ENCODE measurements at regions not wholly inside any gene's neighbourhood (a gene's known extent, or its start where the extent isn't known, plus 50 kb on each side); places are given as distances from the start of the nearest gene placed in this dataset.
A peak's percentile ranks its signal among the peaks of the same experiment; 100 is the strongest.

GRCh38 chr2:45253151-45253550 is 243.9 kb upstream of the SIX2 start:
- H3K27me3 ChIP-seq: no peaks in the 10 kb centered on the region
- DNase-seq (ENCODE audit: low spot score in 2 of 2): no peak
- H3K9me3 ChIP-seq: no peaks in the 10 kb centered on the region
- H3K4me1 ChIP-seq: peaks cover 0 to 2% (median 0%) of the 10 kb centered on the region in 4 donors
- no peak overlapping the region for H3K4me3 ChIP-seq
- WGBS, 2 donors: 72 to 73% methylated on average over 3 of the region's 3 CpGs
- H3K36me3 ChIP-seq: no peaks in the 10 kb centered on the region
- no peak for TF ChIP-seq CTCF (IDR thresholded peaks at IDR 0.05)
- no peak for TF ChIP-seq EP300 (IDR thresholded peaks at IDR 0.05)
- no peak for TF ChIP-seq POLR2A (IDR thresholded peaks at IDR 0.05)
- no peak overlapping the region for H3K27ac ChIP-seq

GRCh38 chr2:45250176-45250575 is 240.9 kb upstream of the SIX2 start:
- Histone ChIP-seq H3K27me3 (no peaks in the 10 kb centered on the region), H3K4me3 (no peak overlapping the region), H3K9me3 (no peaks in the 10 kb centered on the region), H3K36me3 (no peaks in the 10 kb centered on the region), H3K4me1 (no peaks in the 10 kb centered on the region), H3K27ac (no peak overlapping the region)
- DNase-seq (ENCODE audit: low spot score in 2 of 2): no peak
- TF ChIP-seq POLR2A (IDR thresholded peaks at IDR 0.05) (no peak), CTCF (IDR thresholded peaks at IDR 0.05) (no peak), EP300 (IDR thresholded peaks at IDR 0.05) (no peak)

GRCh38 chr2:45248214-45248613 is 239.0 kb upstream of the SIX2 start:
- Histone ChIP-seq H3K27ac (no peak overlapping the region), H3K4me3 (no peak overlapping the region), H3K36me3 (no peaks in the 10 kb centered on the region), H3K4me1 (no peaks in the 10 kb centered on the region), H3K9me3 (no peaks in the 10 kb centered on the region), H3K27me3 (no peaks in the 10 kb centered on the region)
- DNase-seq (ENCODE audit: low spot score in 2 of 2): no peak
- 73 to 80% methylated on average over 4 of the region's 4 CpGs for WGBS, 2 donors
- TF ChIP-seq CTCF (IDR thresholded peaks at IDR 0.05): no peak
- no peak for TF ChIP-seq POLR2A (IDR thresholded peaks at IDR 0.05)
- TF ChIP-seq EP300 (IDR thresholded peaks at IDR 0.05): no peak

- no peaks in the 10 kb centered on the region for H3K36me3 ChIP-seq
- no peak for DNase-seq (ENCODE audit: low spot score in 2 of 2)
- no peak overlapping the region for H3K4me3 ChIP-seq
- H3K27ac ChIP-seq: no peak overlapping the region
- H3K9me3 ChIP-seq: no peaks in the 10 kb centered on the region
- WGBS, 2 donors: 85 to 88% methylated on average over 2 of the region's 2 CpGs
- peaks cover 0 to 20% (median 5%) of the 10 kb centered on the region in 4 donors for H3K4me1 ChIP-seq
- no peak for TF ChIP-seq CTCF (IDR thresholded peaks at IDR 0.05)
- no peak for TF ChIP-seq POLR2A (IDR thresholded peaks at IDR 0.05)
- TF ChIP-seq EP300 (IDR thresholded peaks at IDR 0.05): no peak
- H3K27me3 ChIP-seq: no peaks in the 10 kb centered on the region
Observed at GRCh38 chr2:45244928-45245327, 235.7 kb upstream of the SIX2 start.

- Histone ChIP-seq H3K36me3 (no peaks in the 10 kb centered on the region), H3K4me3 (no peak overlapping the region), H3K9me3 (no peaks in the 10 kb centered on the region), H3K4me1 (peaks cover 0 to 20% (median 5%) of the 10 kb centered on the region in 4 donors), H3K27me3 (no peaks in the 10 kb centered on the region), H3K27ac (peak overlapping the region in 2 of 4 donors; percentile 1 to 41)
- WGBS, 2 donors: 32 to 36% methylated on average over 6 of the region's 6 CpGs
- TF ChIP-seq EP300 (IDR thresholded peaks at IDR 0.05) (no peak), POLR2A (IDR thresholded peaks at IDR 0.05) (no peak), CTCF (IDR thresholded peaks at IDR 0.05) (no peak)
- DNase-seq (ENCODE audit: low spot score in 2 of 2): no peak
Observed at GRCh38 chr2:45242161-45242741, 233.0 kb upstream of the SIX2 start.

Data from tibial nerve (tissue), 4 donors.